Right lobe of liver (tissue), 6 donors: ENCODE measurements at regions not wholly inside any gene's neighbourhood (a gene's known extent, or its start where the extent isn't known, plus 50 kb on each side); places are given as distances from the start of the nearest gene placed in this dataset.
"Not testable (repeated sequence)": the region's sequence is repeated elsewhere in the genome, so short reads cannot be mapped to it uniquely, and the experiment has no call there.

Experiments used
- ATAC-seq, 4 donors: fragments of 200-7000 bp; cut with Tn5 transposase; one replicate each; pipeline ENCODE4 v1.9.1; 2020; ENCODE audit warnings: mild to moderate bottlenecking in 4 of 4, moderate library complexity in 4 of 4
- DNase-seq, 3 donors: peaks; one replicate each; pipeline ENCODE4 v3.0.0-alpha.2; 2020
- H3K27ac ChIP-seq, 3 donors: fragments of 200-600 bp; one replicate each; pipeline ENCODE4 v1.8.0; 2022
- H3K27me3 ChIP-seq, 2 donors: fragments of 200-600 bp; one replicate each; pipeline ENCODE4 v1.8.0; 2022
- H3K36me3 ChIP-seq, 4 donors: fragments of 200-600 bp; sonication (generic) in 1 of 4; one replicate each; pipeline versions ENCODE4 v1.5.1 to v1.8.0; 2017 to 2022; ENCODE audit warnings: control low read depth in 1 of 4
- H3K4me1 ChIP-seq, 4 donors: fragments of 200-600 bp; sonication (generic) in 1 of 4; one replicate each; pipeline versions ENCODE4 v1.5.1 to v1.8.0; 2017 to 2022; ENCODE audit warnings: control low read depth in 1 of 4
- H3K4me3 ChIP-seq, 3 donors: fragments of 200-600 bp; one replicate each; pipeline ENCODE4 v1.8.0; 2022
- H3K9me3 ChIP-seq, 4 donors: fragments of 200-600 bp; sonication (generic) in 1 of 4; one replicate each; pipeline versions ENCODE4 v1.5.1 to v1.8.0; 2017 to 2022; ENCODE audit warnings: control low read depth in 1 of 4
- POLR2A ChIP-seq: fragments of 450-650 bp; IDR thresholded peaks from one replicate; pipeline ENCODE4 v1.6.1; 2017; ENCODE audit warnings: antibody characterized with exemption, mild to moderate bottlenecking
- WGBS: methylation state at CpG from one replicate; pipeline ENCODE4 v1.1.6; 2018; ENCODE audit warnings: low coverage, low lambda C conversion rate; ENCODE audit not compliant: insufficient coverage; ENCODE audit errors: missing lambda C conversion rate; 5-methylcytosine and 5-hydroxymethylcytosine counted together
- intact Hi-C, 2 donors: fragments of 100-400 bp; cut with DNase I; formaldehyde crosslinking; loops; one replicate each; pipeline versions ENCODE4 v1.11.2 to v1.14.1; 2022
- TF ChIP-seq, protein P1 (sequence below), 4 donors: fragments of 200-600 bp in 3 of 4; fragments of 450-650 bp in 1 of 4; IDR thresholded peaks; one replicate each; pipeline versions ENCODE4 v1.5.1 to v1.8.0; 2016 to 2022; ENCODE audit warnings: antibody characterized with exemption in 4 of 4, mild to moderate bottlenecking in 2 of 4
- donor health status: DM: no; HTN: yes; CAD: no.
- donor health status: DM: no; HTN: no; CAD: no.
- donor health status: DM: no; HTN: no; CAD: no.
- donor health status: DM: no; HTN: yes; CAD: no.
- donor health status: DM: no; HTN: yes; CAD: no.

DNA sequence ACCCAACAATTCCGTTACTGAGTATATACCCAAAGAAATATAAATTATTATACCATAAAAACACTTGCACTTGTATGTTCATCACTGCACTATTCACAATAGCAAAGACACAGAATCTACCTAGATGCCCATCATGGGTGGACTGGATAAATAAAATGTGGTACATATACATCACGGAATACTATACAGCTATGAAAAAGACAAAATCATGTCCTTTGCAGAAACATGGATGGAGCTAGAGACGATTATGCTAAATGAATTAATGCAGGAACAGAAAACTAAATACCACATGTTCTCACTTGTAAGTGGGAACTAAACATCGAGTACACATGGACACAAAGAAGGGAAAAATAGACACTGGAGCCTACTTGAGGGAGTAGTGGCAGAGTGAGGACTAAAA, 185.3 kb downstream of the PYDC2 start:
- H3K36me3 ChIP-seq, result no peaks in the 10 kb centered on the region
- H3K27ac ChIP-seq, result no peak overlapping the region

DNA sequence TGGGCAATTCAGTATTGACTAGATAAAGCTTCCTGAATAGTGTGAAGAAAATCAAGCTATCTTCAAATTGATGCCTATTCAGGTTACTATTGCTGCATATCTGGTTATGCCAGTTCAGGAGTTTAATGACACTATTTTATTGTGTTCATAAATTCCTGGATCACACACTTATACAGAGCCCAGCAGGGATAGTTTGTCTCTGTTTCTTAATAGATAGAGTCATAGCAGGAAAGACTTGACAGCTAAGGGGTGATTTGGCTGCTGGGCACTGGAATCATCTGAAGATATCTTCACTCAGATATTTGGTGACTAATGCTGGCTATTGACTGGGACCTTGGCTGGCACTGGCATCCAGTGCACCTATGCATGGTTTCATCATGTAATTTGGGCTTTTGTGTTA, 187.8 kb downstream of the PYDC2 start:
- DNase-seq (no peak), ATAC-seq (no peak)
- Histone ChIP-seq H3K4me3 (no peak overlapping the region), H3K36me3 (no peaks in the 10 kb centered on the region), H3K27ac (no peak overlapping the region), H3K27me3 (no peaks in the 10 kb centered on the region), H3K4me1 (no peaks in the 10 kb centered on the region), H3K9me3 (no peaks in the 10 kb centered on the region)
- no peak for TF ChIP-seq POLR2A
- TF ChIP-seq, protein P1, sequence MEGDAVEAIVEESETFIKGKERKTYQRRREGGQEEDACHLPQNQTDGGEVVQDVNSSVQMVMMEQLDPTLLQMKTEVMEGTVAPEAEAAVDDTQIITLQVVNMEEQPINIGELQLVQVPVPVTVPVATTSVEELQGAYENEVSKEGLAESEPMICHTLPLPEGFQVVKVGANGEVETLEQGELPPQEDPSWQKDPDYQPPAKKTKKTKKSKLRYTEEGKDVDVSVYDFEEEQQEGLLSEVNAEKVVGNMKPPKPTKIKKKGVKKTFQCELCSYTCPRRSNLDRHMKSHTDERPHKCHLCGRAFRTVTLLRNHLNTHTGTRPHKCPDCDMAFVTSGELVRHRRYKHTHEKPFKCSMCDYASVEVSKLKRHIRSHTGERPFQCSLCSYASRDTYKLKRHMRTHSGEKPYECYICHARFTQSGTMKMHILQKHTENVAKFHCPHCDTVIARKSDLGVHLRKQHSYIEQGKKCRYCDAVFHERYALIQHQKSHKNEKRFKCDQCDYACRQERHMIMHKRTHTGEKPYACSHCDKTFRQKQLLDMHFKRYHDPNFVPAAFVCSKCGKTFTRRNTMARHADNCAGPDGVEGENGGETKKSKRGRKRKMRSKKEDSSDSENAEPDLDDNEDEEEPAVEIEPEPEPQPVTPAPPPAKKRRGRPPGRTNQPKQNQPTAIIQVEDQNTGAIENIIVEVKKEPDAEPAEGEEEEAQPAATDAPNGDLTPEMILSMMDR (IDR thresholded peaks at IDR 0.05), result no peak
- intact Hi-C loops, result no loop called here

More for the DNA sequence above, 185.3 kb downstream of the PYDC2 start:
- ATAC-seq (no peak), DNase-seq (no peak)
- Histone ChIP-seq H3K4me1 (no peaks in the 10 kb centered on the region), H3K9me3 (no peaks in the 10 kb centered on the region), H3K4me3 (no peak overlapping the region), H3K27me3 (no peaks in the 10 kb centered on the region)
- WGBS, result 72% methylated on average over 4 of the region's 4 CpGs
- TF ChIP-seq POLR2A, result no peak
- TF ChIP-seq, protein P1 (IDR thresholded peaks at IDR 0.05), result no peak
- intact Hi-C loops, result no loop called here

DNA sequence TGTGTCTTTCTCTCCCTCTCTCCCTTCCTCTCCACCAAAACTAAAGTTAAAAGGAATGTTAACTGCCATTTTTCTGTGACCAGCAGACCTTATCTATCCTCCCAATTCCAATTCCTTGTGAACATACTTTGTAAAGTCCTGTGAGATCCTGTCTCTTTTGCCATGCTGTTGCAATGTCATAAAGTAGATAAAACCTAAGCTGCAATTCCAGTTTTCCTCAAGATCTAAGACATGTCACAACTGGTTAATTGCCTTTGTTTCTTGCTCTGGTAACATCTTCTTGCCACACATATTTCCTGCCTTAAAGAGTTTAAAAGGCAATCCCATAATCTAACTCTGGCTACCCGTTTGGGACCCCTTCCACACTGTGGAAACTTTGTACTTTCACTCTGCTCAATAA, 188.7 kb downstream of the PYDC2 start:
- H3K27ac ChIP-seq, result no peak overlapping the region
- ATAC-seq (no peak), DNase-seq (no peak)
- H3K9me3 ChIP-seq, result no peaks in the 10 kb centered on the region
- H3K36me3 ChIP-seq, result no peaks in the 10 kb centered on the region
- intact Hi-C loops, result no loop called here
- no peaks in the 10 kb centered on the region for H3K4me1 ChIP-seq
- WGBS, result 47% methylated on average over 1 of the region's 1 CpG
- H3K4me3 ChIP-seq, result no peak overlapping the region
- TF ChIP-seq POLR2A, result no peak
- TF ChIP-seq, protein P1 (IDR thresholded peaks at IDR 0.05), result no peak
- H3K27me3 ChIP-seq, result no peaks in the 10 kb centered on the region

DNA sequence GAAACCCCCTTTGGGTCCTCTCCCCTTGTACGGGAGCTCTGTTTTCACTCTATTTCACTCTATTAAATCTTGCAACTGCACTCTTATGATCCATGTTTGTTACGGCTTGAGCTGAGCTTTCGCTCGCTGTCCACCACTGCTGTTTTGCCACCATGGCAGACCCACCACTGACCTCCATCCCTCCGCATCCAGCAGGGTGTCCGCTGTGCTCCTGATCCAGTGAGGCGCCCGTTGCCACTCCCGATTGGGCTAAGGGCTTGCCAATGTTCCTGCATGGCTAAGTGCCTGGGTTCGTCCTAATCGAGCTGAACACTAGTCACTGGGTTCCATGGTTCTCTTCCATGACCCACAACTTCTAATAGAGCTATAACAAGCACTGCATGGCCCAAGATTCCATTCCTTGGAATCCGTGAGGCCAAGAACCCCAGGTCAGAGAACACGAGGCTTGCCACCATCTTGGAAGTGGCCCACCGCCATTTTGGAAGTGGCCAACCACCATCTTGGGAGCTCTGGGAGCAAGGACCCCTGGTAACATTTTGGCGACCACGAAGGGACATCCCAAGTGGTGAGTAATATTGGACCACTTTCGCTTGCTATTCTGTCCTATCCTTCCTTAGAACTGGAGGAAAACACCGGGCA, 197.9 kb downstream of the PYDC2 start:
- H3K27ac ChIP-seq, ATAC-seq, DNase-seq, H3K9me3 ChIP-seq, H3K4me1 ChIP-seq, H3K4me3 ChIP-seq, intact Hi-C loops, H3K27me3 ChIP-seq, H3K36me3 ChIP-seq: not testable (repeated sequence)
- 75% methylated on average over 14 of the region's 18 CpGs for WGBS

DNA sequence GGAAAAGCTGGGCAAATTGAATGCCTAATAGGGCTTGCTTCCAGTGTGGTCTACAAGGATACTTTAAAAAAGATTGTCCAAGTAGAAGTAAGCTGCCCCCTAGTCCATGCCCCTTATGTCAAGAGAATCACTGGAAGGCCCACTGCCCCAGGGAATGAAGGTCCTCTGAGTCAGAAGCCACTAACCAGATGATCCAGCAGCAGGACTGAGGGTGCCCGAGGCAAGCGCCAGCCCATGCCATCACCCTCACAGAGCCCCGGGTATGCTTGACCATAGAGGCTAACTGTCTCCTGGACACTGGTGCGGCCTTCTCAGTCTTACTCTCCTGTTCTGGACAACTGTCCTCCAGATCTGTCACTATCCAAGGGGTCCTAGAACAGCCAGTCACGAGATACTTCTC, 201.2 kb downstream of the PYDC2 start:
- intact Hi-C loops, H3K36me3 ChIP-seq, ATAC-seq, H3K4me1 ChIP-seq, DNase-seq, H3K27me3 ChIP-seq, H3K9me3 ChIP-seq, H3K4me3 ChIP-seq, H3K27ac ChIP-seq: not testable (repeated sequence)
- WGBS, result 29% methylated on average over 1 of the region's 5 CpGs
